ENCODE measurements at regions not wholly inside any gene's neighbourhood (a gene's known extent, or its start where the extent isn't known, plus 50 kb on each side); places are given as distances from the start of the nearest gene placed in this dataset.

GRCh38 chr6:12418946-12419345, 128.8 kb downstream of the EDN1 start:
- no peak for TF ChIP-seq EZH2 (IDR thresholded peaks at IDR 0.05; ENCODE audit: borderline replicate concordance, low read depth, low read length, poor library complexity, severe bottlenecking)
- TF ChIP-seq CTCF (conservative IDR thresholded peaks at IDR 0.05; ENCODE audit: low read depth, low read length): no peak
- ChIA-PET CTCF (no interaction called here), POLR2A (ENCODE audit: low non-redundant PET) (no interaction called here)
- no TSS peak for BruUV-seq (replicated peaks)
- H3K9me3 ChIP-seq (ENCODE audit: low read depth, low read length, poor library complexity, severe bottlenecking): no peaks in the 10 kb centered on the region
- no peaks in the 10 kb centered on the region for H3K4me1 ChIP-seq (ENCODE audit: insufficient read depth, low read length, poor library complexity, severe bottlenecking)
- no peak for DNase-seq (ENCODE audit: low spot score)
- H3K27me3 ChIP-seq (replicated peaks; ENCODE audit: insufficient read depth, low read depth, low read length, poor library complexity): no peaks in the 10 kb centered on the region
- no peak overlapping the region for H3K4me3 ChIP-seq (ENCODE audit: low read depth, low read length, poor library complexity, severe bottlenecking)
- no peak overlapping the region for H3K27ac ChIP-seq (ENCODE audit: low read depth, low read length, poor library complexity, severe bottlenecking)
- intact Hi-C loops (cut with micrococcal nuclease; ENCODE audit: unreplicated experiment): no loop called here
- no peaks in the 10 kb centered on the region for H3K36me3 ChIP-seq (ENCODE audit: insufficient read depth, low read length, poor library complexity, severe bottlenecking)

GRCh38 chr6:12419631-12420272, 129.6 kb downstream of the EDN1 start:
- no TSS peak for BruUV-seq (replicated peaks)
- Histone ChIP-seq H3K36me3 (ENCODE audit: insufficient read depth, low read length, poor library complexity, severe bottlenecking) (no peaks in the 10 kb centered on the region), H3K27ac (ENCODE audit: low read depth, low read length, poor library complexity, severe bottlenecking) (no peak overlapping the region), H3K4me1 (ENCODE audit: insufficient read depth, low read length, poor library complexity, severe bottlenecking) (no peaks in the 10 kb centered on the region), H3K4me3 (ENCODE audit: low read depth, low read length, poor library complexity, severe bottlenecking) (no peak overlapping the region), H3K9me3 (ENCODE audit: low read depth, low read length, poor library complexity, severe bottlenecking) (no peaks in the 10 kb centered on the region), H3K27me3 (replicated peaks; ENCODE audit: insufficient read depth, low read depth, low read length, poor library complexity) (no peaks in the 10 kb centered on the region)
- ChIA-PET CTCF (no interaction called here), POLR2A (ENCODE audit: low non-redundant PET) (no interaction called here)
- intact Hi-C loops (cut with micrococcal nuclease; ENCODE audit: unreplicated experiment): no loop called here
- TF ChIP-seq EZH2 (IDR thresholded peaks at IDR 0.05; ENCODE audit: borderline replicate concordance, low read depth, low read length, poor library complexity, severe bottlenecking) (no peak), CTCF (conservative IDR thresholded peaks at IDR 0.05; ENCODE audit: low read depth, low read length) (no peak)
- no peak for DNase-seq (ENCODE audit: low spot score)

GRCh38 chr6:12420626-12421025, 130.5 kb downstream of the EDN1 start:
- no peak overlapping the region for H3K27ac ChIP-seq (ENCODE audit: low read depth, low read length, poor library complexity, severe bottlenecking)
- H3K4me3 ChIP-seq (ENCODE audit: low read depth, low read length, poor library complexity, severe bottlenecking): no peak overlapping the region
- intact Hi-C loops (cut with micrococcal nuclease; ENCODE audit: unreplicated experiment): no loop called here
- H3K36me3 ChIP-seq (ENCODE audit: insufficient read depth, low read length, poor library complexity, severe bottlenecking): no peaks in the 10 kb centered on the region
- ChIA-PET CTCF (no interaction called here), POLR2A (ENCODE audit: low non-redundant PET) (no interaction called here)
- TF ChIP-seq CTCF (conservative IDR thresholded peaks at IDR 0.05; ENCODE audit: low read depth, low read length) (no peak), EZH2 (IDR thresholded peaks at IDR 0.05; ENCODE audit: borderline replicate concordance, low read depth, low read length, poor library complexity, severe bottlenecking) (no peak)
- H3K9me3 ChIP-seq (ENCODE audit: low read depth, low read length, poor library complexity, severe bottlenecking): no peaks in the 10 kb centered on the region
- no peak for DNase-seq (ENCODE audit: low spot score)
- H3K4me1 ChIP-seq (ENCODE audit: insufficient read depth, low read length, poor library complexity, severe bottlenecking): no peaks in the 10 kb centered on the region
- BruUV-seq (replicated peaks): no TSS peak
- H3K27me3 ChIP-seq (replicated peaks; ENCODE audit: insufficient read depth, low read depth, low read length, poor library complexity): no peaks in the 10 kb centered on the region
